ENCODE measurements at regions not wholly inside any gene's neighbourhood (a gene's known extent, or its start where the extent isn't known, plus 50 kb on each side); places are given as distances from the start of the nearest gene placed in this dataset.

DNA sequence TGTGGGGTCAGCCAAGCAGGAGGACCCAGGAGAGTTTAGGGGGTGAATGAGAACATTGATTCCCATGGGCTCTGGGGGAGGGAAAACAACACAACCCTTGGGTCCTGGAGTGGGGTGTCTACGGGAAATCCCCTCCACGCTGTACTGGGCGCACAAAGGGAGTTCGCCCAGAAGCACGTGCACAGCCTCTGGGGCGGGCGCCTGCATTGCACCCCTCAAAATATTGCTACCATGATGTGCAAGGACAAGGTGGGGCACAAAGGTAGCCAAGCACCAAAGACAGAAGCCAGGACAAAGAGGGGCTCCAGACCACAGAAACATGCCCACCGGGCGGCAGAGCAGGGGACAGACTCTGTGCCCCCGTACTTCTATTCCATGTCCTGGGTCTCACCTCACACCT, 74.9 kb upstream of the EIF5 start:
- TF ChIP-seq POLR2AphosphoS5 (IDR thresholded peaks at IDR 0.05) = no peak
- TF ChIP-seq, protein P1, sequence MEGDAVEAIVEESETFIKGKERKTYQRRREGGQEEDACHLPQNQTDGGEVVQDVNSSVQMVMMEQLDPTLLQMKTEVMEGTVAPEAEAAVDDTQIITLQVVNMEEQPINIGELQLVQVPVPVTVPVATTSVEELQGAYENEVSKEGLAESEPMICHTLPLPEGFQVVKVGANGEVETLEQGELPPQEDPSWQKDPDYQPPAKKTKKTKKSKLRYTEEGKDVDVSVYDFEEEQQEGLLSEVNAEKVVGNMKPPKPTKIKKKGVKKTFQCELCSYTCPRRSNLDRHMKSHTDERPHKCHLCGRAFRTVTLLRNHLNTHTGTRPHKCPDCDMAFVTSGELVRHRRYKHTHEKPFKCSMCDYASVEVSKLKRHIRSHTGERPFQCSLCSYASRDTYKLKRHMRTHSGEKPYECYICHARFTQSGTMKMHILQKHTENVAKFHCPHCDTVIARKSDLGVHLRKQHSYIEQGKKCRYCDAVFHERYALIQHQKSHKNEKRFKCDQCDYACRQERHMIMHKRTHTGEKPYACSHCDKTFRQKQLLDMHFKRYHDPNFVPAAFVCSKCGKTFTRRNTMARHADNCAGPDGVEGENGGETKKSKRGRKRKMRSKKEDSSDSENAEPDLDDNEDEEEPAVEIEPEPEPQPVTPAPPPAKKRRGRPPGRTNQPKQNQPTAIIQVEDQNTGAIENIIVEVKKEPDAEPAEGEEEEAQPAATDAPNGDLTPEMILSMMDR (IDR thresholded peaks at IDR 0.05) = no peak
